GM12874 (cell line): ENCODE measurements at regions not wholly inside any gene's neighbourhood (a gene's known extent, or its start where the extent isn't known, plus 50 kb on each side); places are given as distances from the start of the nearest gene placed in this dataset.

Experiments
- CTCF ChIP-seq: IDR thresholded peaks from 2 replicates; pipeline ENCODE4 v1.5.1; 2011; ENCODE audit warnings: low read depth, mild to moderate bottlenecking, control low read depth, low read length, moderate library complexity; ENCODE audit not compliant: insufficient read depth

GRCh38 chr11:134724779-134725140 is 312.7 kb upstream of the B3GAT1 start:
- no peak for TF ChIP-seq CTCF

- no peak for TF ChIP-seq CTCF
Measured at GRCh38 chr11:134724106-134724778, 312.2 kb upstream of the B3GAT1 start.

- TF ChIP-seq CTCF = no peak
Measured at GRCh38 chr11:134719397-134719796, 307.4 kb upstream of the B3GAT1 start.

GRCh38 chr11:134716582-134716981 is 304.5 kb upstream of the B3GAT1 start:
- no peak for TF ChIP-seq CTCF

- TF ChIP-seq CTCF = no peak
Measured at GRCh38 chr11:134714021-134714656, 302.1 kb upstream of the B3GAT1 start.

GRCh38 chr11:134712228-134713145 is 300.4 kb upstream of the B3GAT1 start:
- TF ChIP-seq CTCF = no peak

GRCh38 chr11:134711588-134711987 is 299.5 kb upstream of the B3GAT1 start:
- no peak for TF ChIP-seq CTCF
